Hematopoietic multipotent progenitor cell treated with erythropoietin and hydrocortisone succinate and interleukin-3 and kit ligand, for 15 days (in vitro differentiated cells): ENCODE measurements at regions not wholly inside any gene's neighbourhood (a gene's known extent, or its start where the extent isn't known, plus 50 kb on each side); places are given as distances from the start of the nearest gene placed in this dataset.

Experiments used
- DNase-seq: peaks from one replicate; pipeline ENCODE4 v3.0.0-alpha.2; 2015; ENCODE audit warnings: low spot score

DNA sequence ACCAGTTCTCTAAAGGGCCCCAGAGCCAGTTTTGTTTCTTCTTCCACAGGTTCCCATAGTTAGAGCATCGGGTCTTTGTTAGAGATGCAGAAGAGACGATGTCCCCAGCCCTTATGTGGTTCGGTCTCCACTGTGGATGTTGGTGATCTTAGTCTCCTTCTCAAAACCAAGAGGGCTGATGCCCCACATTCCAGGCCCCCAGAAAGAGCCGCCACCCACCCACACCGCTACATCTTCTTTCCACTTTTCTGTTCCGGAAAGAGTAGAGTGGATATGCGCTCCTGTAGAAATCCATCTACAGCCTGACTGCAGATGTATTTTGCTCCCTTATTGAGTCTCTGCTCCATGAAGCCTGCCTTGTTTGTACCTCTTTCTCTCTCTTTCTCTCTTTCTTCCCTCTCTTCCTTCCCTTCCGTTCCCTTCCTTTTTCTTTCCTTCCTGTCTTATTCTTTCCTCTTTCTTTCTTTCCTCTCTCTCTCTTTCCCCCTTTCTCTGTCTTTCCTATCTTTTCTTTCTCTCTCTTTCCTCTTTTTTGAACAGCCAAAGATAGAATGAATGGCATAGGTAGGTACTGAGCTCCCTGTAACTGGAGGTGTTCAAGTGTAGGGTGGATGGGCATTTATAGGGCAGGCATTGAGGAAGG, 224.3 kb downstream of the SEC14L1 start:
- no peak for DNase-seq

DNA sequence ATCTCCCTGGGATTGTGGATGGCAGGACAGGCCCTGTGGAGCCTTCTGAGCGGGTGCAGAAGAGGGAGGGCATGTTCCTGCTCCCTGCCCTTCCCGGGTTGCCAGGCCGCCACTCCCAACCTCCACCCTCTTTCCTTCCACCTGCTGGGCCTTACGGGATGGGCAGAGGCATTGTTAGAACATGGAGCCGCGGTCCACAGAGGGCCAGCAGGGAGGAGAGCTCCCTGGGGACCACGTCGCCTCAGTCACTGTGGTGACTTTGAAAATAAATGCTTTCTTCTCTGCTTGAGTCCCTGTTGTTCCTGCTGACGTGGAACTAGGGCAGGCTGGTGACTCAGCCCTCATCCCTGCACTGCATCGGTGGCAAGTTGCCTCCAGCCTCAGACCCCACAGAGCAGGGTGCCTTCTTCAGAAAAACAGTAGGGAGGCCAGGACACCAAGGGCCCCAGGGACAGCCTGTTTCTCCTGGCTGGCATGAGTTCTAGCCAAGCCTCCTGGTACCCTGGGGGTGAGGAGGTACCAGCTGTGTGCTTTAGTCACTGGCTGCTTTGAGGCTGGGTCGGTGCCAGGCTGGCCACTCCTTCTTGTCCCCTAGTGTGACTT, 224.9 kb downstream of the SEC14L1 start:
- DNase-seq: no peak

DNA sequence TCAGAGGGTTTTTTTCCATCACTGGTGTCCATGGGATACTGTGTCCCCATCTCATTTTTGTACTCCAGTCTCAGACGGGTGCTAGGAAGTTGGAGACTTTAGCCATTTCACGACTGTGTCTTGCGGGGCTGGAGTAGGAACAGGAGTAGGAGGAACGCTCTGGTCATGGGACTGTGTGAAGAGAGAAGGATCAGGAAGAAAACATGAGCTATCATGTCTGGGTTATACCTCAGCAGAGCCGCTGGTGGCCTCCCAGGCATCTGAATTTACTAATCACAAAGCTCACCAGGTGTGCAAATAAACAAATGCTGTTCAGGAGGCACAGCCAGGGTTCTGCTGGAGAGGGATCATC, 225.4 kb downstream of the SEC14L1 start:
- DNase-seq: no peak

DNA sequence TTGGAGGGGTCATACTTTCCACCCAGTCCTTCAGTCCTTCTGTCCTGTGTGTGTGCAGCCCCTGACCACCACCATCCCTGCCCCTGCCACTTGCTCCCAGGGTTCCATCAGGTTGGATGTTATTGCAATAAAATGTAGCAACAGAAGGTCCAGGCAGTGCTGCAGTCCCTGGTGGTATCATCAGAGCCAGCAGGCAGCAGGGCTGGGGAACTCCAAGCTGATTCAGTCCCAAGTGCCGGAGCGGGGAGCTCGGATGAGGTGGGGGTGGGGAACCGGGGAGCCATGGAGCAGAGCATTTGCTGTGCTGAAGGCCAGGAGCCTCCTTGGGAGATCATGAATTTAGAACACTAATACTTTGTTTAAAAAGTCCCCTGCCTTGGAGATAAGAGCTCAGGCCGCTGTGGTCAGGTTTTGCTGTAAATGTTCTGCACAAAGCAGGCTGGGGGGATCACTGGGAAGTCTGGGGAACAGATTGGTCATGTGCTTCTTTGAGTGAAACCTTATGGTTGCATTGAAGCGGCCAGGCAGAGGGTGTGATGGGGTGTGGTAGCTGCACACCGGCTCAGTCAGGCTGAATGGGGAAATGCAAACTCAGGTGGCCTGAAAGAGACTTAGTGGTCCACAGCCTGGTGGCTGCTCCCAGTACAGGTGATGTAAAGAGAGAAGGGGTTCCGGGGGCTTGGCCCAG, 225.9 kb downstream of the SEC14L1 start:
- no peak for DNase-seq

DNA sequence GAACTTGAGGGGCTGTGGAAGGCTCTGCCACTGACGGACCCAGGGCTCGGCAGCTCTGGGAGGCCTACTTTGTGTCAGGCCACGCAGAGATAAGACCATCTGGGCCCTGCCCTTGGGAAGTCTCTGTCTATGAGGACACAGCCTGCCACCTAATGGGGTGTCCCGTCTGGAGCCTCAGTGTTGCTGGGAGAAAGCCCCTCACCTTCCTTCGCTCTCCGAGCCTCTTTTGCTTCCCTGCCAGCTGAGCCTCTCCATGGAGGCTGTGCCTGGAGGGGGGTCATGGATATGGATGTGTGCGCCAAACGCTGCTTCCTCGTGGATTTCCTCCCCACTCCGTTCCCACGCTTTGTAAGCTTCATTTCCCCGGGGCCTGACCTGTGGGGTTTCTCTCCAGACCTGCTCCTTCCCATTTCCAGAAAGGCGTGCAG, 228.8 kb downstream of the SEC14L1 start:
- DNase-seq: no peak

DNA sequence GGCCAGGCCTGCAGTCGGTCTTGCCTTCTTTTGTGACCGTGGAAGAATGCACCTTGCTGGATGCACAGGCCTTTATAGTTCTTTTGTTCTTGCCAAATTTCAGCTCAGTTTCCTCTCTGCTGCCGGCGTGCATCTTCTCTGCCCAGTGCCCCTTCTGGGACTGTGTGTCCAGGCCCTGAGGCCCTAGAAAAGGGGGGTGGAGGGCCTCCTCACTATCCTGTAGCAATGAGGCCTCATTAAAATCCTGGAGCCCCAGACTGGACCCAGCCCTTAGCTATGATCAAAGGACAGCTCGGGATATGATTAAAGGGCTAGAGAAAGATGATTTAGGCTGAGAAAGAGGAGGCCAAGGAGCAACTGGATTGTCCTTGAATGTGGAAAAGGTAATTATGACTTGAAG, 229.8 kb downstream of the SEC14L1 start:
- no peak for DNase-seq

DNA sequence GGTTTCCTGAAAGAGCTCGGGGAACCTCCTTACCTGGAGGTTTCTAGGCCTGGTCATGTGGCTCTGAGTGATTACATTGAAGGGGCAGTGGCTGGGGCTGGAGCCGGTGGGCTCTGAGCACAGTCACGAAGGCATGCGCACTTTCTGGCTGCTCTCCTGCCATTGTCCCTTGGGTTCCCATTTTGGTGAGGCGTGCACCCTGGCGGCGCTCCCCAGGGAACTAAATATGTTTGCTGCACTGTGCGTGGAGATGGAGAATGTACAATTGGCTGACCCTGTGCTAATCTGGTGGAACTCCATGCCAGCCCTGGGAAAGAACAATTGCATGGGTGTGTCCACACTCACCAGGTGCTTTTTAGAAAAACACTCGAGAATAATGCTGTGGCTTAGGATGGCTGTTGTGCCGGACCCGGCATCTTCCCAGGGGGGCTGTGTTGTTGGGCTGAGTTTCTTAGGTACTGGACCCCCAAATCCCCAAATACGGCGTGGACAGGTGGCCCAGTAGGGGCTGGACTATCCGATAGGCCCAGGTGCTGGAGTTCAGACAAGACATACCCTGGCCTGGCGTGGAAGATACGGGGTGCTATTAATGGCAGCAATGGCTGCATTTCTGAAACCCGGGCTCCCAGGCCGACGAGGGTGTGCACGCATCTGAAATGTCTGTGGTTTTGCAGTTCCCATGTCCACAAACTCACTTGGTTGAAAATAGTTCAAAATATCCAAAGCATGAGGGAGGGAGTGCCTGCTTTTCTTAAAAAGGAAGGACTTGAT, 230.5 kb downstream of the SEC14L1 start:
- no peak for DNase-seq

DNA sequence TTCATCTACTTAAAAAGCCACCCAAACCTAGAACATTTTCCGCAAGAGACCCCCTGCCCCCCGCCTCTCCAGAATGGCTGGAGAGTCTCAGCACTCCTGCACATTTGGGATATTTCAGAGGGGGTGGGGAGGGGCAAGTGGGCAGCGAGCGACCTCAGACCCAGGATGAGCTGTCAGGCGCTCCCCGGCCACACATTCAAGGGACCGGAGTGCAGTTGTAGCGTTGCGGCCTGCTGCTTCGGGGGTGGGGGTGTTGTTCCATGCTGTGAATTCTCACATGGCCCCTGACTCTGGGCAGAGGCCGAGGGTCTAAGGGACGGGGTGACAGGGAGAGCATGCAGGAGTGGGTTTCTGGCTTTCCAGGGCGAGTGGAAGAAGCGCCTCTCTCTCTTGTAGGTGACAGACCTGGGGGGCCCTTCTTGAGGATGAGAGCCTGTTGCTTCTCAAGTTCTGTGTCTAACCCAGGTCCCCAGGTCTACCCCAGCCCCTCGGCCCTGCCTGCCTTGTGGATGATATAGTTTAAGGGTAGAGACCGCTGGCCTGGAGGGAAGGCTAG, 231.2 kb downstream of the SEC14L1 start:
- no peak for DNase-seq

DNA sequence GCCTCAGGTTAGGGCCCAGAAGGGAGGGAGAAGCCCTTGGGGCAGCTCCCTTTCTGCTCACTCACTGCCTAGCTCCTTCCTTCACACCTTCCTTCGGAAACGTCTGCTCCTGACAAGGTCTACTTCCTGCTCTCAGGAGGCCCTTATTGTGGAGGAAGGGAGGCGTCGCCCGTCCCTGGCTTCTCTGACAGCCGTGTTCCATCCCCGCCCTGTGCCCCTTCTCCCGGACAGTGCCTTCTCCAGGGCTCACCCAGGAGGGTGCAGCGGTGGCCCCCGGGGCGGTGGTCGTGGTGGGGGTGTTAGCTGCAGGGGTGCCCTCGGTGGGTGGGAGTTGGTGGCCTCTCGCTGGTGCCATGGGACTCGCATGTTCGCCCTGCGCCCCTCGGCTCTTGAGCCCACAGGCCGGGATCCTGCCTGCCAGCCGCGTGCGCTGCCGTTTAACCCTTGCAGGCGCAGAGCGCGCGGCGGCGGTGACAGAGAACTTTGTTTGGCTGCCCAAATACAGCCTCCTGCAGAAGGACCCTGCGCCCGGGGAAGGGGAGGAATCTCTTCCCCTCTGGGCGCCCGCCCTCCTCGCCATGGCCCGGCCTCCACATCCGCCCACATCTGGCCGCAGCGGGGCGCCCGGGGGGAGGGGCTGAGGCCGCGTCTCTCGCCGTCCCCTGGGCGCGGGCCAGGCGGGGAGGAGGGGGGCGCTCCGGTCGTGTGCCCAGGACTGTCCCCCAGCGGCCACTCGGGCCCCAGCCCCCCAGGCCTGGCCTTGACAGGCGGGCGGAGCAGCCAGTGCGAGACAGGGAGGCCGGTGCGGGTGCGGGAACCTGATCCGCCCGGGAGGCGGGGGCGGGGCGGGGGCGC, 231.9 kb downstream of the SEC14L1 start:
- DNase-seq: no peak

DNA sequence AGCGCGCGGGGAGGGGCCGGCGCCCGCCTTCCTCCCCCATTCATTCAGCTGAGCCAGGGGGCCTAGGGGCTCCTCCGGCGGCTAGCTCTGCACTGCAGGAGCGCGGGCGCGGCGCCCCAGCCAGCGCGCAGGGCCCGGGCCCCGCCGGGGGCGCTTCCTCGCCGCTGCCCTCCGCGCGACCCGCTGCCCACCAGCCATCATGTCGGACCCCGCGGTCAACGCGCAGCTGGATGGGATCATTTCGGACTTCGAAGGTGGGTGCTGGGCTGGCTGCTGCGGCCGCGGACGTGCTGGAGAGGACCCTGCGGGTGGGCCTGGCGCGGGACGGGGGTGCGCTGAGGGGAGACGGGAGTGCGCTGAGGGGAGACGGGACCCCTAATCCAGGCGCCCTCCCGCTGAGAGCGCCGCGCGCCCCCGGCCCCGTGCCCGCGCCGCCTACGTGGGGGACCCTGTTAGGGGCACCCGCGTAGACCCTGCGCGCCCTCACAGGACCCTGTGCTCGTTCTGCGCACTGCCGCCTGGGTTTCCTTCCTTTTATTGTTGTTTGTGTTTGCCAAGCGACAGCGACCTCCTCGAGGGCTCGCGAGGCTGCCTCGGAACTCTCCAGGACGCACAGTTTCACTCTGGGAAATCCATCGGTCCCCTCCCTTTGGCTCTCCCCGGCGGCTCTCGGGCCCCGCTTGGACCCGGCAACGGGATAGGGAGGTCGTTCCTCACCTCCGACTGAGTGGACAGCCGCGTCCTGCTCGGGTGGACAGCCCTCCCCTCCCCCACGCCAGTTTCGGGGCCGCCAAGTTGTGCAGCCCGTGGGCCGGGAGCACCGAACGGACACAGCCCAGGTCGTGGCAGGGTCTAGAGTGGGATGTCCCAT, 232.8 kb downstream of the SEC14L1 start:
- no peak for DNase-seq

DNA sequence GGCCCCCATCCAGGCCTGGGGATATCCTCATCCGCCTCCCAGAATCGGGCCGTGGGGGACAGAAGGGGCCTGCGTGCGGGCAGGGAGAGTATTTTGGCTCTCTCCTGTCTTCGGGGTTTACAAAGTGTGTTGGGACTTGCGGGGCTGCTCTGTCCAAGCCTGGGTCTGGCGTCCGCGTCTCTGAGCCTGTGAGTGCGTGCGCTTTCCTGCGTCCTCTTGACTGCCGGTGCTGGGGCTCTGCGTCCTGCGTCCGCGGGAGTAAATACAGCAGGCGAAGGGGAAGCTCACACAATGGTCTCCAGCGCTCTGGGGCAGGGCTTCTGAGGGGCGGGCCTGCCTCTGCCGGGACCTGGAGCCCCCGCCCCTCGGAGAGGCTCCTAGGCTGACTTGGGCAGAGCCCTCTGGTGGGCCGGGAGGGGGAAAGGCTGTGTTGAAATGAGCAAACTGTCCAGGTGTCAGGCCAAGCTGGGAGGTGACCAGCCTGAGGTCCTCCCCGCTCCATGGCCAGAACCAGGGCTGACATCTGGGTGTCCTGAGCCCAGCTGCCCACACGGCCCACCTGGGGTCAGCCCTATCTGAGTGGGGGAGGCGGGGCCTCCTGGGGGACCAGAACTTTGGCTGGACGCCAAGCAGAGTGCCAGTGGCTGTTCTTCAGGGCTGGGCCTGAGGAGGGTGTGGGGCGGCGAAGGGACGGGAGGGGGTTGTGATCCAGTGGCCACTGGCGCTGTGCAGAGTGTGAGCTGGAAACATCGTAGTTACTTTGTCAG, 233.6 kb downstream of the SEC14L1 start:
- DNase-seq: no peak

DNA sequence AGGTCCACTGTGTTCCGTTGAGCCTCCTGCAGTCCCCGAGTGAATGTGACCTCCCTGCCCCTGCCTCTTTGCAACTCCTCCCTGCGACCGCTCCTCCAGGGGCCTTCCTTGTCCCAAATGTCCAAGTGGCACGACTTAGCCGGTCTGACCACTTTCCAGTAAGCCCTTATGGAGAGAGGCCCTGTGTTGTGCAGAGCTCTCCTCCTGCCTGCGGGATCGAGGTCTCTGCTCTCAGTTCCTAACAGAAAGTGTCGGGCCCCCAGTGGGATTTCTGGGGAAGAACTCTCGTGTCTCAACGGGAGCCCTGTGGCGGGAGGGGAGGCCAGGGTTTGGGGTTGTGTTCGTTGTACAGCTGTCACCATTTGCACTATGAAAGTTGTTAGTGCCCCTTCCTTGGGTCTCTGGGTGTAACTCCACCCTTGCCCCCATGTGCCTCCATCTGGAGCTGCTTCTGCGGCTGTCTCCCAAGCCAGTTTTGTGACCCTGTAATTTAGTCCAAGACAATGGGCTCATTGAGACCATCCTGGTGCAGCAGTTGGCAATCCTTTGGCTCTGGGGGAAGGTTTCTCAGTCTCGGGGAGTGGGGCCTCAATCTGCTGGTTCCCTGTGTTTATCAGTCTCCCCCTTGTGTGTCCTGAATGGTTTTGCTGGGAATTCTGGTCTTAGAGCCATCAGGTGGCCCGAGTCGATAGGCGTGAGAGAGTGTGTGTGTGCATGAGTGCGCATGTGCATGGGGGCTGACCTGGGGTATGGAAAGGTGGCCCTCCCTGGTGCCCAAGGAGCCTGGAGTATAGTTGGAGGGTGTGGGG, 234.5 kb downstream of the SEC14L1 start:
- no peak for DNase-seq

DNA sequence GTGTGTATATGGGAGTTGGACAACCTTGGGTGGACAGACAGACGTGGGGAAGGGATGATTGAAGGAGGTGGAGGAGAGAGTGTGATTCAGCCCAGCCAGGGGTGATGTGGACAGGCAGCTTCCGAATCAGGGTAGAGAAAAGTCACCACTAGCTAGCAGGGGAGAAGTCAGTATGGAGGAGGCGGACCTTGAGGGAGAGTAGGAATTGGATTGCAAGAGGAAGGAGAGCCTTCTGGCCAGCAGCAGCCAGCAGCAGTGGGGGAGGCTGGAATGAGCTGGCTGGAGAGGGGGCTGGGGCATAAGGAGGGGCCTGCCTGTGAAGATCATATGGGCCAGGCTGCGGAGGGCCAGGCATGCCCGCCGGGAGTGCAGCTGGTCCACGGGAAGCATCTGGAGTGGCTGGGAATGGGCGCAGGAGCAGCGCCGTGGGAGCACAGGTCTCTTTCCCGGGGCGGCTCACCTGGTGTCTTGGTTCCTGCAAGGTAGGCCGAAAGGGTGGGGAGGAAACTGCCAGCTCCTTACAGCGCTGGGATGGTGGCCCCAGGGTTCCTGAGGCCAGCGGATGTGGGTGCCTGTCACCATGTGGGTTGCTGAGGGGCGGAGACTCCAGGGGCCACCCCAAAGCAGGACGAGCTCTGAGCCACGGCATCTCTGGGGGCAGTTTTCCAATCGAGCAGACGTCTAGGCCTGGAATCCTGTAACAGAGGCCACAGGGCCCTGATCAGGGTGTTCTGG, 235.3 kb downstream of the SEC14L1 start:
- DNase-seq: no peak

DNA sequence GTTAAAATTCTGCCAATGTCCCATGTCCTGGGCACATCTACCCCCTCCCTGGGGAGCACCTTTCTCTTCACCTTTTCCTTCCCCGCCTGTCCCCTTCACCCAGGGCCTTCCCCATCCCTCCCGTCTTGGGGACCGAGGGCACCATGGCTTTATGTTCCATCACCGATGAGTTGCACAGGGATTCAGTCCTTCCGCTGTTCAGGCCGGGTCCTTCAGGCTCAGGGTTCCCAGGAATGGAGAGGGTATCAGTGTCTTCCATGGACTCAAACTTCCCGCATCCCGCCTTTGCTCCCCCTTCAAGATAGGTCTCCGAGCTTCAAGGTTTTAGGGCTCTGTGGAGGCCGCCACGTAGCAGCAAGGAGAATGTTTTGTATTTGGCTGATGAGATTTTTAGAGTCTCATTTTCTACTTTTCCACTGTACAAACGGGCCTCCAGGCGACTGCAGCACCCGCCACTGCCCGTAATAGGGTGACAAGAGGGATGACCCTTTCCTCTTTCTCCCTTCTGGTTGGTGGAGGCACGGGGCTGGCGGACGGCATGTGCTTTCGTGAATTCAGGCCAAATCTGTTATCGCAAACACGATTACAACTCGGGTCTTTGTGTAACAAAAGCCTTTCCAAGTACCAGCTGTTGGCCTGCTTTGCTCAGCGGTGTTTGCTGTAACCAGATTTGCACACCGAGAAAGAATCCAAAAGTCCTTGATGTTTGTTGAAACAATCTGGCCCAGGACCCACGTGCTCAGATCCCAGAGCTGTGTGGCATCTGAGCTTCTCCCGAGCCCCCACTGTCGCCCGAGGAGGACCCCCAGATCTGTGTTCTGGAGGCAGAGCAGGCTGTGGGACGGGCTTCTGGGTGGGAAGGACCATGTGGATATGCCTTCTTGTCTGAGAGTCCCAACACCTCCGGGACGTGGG, 236.3 kb downstream of the SEC14L1 start:
- no peak for DNase-seq

DNA sequence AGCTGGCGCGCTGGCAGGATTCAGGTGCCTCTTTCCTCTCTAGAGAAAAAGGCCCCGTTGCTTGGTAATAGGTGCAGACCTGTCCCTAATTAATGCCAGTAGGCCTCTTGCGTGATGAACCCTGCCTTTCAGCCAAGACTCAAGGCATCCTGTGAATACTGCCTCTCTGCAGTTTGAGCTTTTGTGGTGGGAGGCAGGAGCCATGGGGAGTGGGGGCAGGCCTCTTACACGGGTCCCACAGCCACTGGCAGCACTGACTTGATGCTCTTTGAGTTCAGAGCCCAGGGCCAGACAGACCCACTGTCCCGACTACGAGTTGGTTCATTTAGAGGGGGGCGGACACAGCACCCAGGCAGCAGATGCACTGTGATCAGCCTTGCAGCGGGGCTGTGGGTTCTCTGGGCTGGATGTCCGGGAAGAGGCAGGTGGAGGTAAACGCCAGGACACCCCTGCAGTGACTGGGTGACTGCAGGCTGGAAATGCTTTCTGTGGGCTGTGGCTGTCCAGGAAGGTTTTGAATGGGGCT, 237.0 kb downstream of the SEC14L1 start:
- no peak for DNase-seq

DNA sequence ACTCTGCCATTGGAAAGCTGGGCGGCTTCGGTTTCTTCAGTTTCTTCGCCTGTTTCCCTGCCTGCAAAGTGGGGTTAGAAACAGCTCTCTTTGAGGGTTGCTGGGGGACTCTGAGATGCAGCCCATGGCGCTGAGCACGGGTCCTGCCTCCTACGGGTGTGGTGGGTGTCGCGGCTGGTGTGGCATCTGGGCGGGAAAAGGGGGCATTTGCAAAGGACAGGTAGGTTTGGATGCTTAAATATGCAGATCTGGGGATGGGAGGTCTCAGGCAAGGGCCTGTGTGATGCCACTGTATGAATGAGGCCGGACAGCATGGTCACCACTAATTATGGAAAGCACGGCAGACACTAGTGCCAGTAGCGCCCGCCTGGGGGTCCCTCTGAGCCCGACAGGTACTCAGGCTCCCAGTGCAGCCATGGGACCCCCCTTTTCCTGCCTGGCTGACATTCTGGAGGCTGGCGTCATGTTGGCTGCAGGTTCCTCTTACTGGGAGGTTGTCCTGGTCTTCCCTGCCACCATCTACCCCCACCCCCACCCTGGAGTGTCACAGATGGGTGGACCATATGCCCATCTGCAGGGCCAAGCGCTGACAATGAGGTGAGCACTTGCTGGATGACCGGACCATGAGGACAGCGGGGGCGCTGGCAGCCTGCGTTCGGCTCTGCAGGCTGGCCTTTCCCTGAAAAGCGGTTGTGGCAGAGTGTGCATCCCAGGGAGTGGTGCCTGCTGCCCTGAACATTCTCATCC, 237.7 kb downstream of the SEC14L1 start:
- no peak for DNase-seq
